ENCODE measurements at regions not wholly inside any gene's neighbourhood (a gene's known extent, or its start where the extent isn't known, plus 50 kb on each side); places are given as distances from the start of the nearest gene placed in this dataset.

DNA sequence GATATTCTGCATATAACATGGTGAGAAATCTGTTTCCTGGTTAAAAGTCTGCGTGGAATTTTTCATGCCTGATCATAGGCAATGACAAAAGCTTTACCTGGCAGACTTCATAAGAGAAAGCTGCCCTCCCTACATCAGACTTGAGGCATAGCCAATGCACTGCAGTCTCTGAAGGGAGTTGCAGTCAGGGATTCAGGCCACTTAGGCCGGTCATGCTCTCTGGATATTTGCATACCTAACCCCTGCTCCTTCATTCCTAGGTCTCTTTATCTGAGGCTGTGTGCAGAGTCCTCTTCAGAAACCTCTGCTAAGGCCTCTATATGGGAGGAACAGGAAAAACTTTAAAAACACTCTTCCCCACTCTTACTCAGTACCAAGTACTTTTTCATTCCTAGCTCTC is 287.4 kb downstream of the PCDH17 start:
- TF ChIP-seq POLR2A (IDR thresholded peaks at IDR 0.05): no peak
- TF ChIP-seq, protein P1, sequence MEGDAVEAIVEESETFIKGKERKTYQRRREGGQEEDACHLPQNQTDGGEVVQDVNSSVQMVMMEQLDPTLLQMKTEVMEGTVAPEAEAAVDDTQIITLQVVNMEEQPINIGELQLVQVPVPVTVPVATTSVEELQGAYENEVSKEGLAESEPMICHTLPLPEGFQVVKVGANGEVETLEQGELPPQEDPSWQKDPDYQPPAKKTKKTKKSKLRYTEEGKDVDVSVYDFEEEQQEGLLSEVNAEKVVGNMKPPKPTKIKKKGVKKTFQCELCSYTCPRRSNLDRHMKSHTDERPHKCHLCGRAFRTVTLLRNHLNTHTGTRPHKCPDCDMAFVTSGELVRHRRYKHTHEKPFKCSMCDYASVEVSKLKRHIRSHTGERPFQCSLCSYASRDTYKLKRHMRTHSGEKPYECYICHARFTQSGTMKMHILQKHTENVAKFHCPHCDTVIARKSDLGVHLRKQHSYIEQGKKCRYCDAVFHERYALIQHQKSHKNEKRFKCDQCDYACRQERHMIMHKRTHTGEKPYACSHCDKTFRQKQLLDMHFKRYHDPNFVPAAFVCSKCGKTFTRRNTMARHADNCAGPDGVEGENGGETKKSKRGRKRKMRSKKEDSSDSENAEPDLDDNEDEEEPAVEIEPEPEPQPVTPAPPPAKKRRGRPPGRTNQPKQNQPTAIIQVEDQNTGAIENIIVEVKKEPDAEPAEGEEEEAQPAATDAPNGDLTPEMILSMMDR (IDR thresholded peaks at IDR 0.05): no peak

Measured in tibial nerve (tissue), 3 donors.